ENCODE measurements at regions not wholly inside any gene's neighbourhood (a gene's known extent, or its start where the extent isn't known, plus 50 kb on each side); places are given as distances from the start of the nearest gene placed in this dataset.

DNA sequence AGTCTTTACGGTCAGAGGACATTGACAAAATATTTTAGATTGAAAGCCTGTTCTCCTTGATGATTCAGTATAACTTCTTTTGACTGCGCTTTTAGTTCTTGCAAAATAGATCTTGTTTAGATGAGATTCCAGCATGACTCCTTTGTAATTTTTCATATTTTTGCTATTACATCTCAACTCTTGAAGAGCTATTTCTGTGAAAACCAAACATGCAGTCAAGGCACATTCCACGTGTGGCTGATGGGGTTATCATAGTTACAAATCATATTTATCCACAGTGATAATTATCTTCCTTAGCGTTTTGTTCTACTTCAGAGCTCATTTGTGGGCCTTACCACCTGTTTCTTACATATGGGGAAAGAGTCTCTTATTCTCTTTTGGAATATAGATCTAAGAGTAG lies 238.8 kb upstream of the DMRT1 start:
- TF ChIP-seq YY1 (IDR thresholded peaks at IDR 0.05) (no peak), HNF4G (IDR thresholded peaks at IDR 0.05) (no peak), EGR1 (IDR thresholded peaks at IDR 0.05; ENCODE audit: low read depth in 2 of 2) (no peak), SP1 (IDR thresholded peaks at IDR 0.05) (no peak)
- TF ChIP-seq, protein P1, sequence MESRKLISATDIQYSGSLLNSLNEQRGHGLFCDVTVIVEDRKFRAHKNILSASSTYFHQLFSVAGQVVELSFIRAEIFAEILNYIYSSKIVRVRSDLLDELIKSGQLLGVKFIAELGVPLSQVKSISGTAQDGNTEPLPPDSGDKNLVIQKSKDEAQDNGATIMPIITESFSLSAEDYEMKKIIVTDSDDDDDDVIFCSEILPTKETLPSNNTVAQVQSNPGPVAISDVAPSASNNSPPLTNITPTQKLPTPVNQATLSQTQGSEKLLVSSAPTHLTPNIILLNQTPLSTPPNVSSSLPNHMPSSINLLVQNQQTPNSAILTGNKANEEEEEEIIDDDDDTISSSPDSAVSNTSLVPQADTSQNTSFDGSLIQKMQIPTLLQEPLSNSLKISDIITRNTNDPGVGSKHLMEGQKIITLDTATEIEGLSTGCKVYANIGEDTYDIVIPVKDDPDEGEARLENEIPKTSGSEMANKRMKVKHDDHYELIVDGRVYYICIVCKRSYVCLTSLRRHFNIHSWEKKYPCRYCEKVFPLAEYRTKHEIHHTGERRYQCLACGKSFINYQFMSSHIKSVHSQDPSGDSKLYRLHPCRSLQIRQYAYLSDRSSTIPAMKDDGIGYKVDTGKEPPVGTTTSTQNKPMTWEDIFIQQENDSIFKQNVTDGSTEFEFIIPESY (IDR thresholded peaks at IDR 0.05), result no peak
- TF ChIP-seq, protein P2, sequence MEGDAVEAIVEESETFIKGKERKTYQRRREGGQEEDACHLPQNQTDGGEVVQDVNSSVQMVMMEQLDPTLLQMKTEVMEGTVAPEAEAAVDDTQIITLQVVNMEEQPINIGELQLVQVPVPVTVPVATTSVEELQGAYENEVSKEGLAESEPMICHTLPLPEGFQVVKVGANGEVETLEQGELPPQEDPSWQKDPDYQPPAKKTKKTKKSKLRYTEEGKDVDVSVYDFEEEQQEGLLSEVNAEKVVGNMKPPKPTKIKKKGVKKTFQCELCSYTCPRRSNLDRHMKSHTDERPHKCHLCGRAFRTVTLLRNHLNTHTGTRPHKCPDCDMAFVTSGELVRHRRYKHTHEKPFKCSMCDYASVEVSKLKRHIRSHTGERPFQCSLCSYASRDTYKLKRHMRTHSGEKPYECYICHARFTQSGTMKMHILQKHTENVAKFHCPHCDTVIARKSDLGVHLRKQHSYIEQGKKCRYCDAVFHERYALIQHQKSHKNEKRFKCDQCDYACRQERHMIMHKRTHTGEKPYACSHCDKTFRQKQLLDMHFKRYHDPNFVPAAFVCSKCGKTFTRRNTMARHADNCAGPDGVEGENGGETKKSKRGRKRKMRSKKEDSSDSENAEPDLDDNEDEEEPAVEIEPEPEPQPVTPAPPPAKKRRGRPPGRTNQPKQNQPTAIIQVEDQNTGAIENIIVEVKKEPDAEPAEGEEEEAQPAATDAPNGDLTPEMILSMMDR (IDR thresholded peaks at IDR 0.05; ENCODE audit: low read depth, low read length, missing input control), result no peak
